Fibroblast of pulmonary artery (primary cell): ENCODE measurements at regions not wholly inside any gene's neighbourhood (a gene's known extent, or its start where the extent isn't known, plus 50 kb on each side); places are given as distances from the start of the nearest gene placed in this dataset.
"Not testable (repeated sequence)": the region's sequence is repeated elsewhere in the genome, so short reads cannot be mapped to it uniquely, and the experiment has no call there.

Experiments
- DNase-seq: peaks from one replicate; pipeline ENCODE4 v3.0.0-alpha.2; 2010; ENCODE audit warnings: low read depth
- H3K4me3 ChIP-seq: replicated peaks from 2 replicates; pipeline ENCODE4 v1.5.1; 2011; ENCODE audit warnings: low read depth, mild to moderate bottlenecking, control low read depth, low read length, moderate library complexity
- CTCF ChIP-seq: IDR thresholded peaks from 2 replicates; pipeline ENCODE4 v1.5.1; 2011; ENCODE audit warnings: mild to moderate bottlenecking, control low read depth, low read length, inconsistent platforms; ENCODE audit errors: missing control alignments

GRCh38 chr1:82367456-82367855, 566.7 kb downstream of the ADGRL2 start:
- DNase-seq: no peak
- H3K4me3 ChIP-seq: no peak overlapping the region
- TF ChIP-seq CTCF: no peak

GRCh38 chr1:82366689-82367088, 566.0 kb downstream of the ADGRL2 start:
- no peak overlapping the region for H3K4me3 ChIP-seq
- DNase-seq: no peak
- TF ChIP-seq CTCF: no peak

GRCh38 chr1:82359541-82359940, 558.8 kb downstream of the ADGRL2 start:
- not testable (repeated sequence) for DNase-seq

GRCh38 chr1:82358706-82359105, 558.0 kb downstream of the ADGRL2 start:
- not testable (repeated sequence) for DNase-seq, H3K4me3 ChIP-seq

More at GRCh38 chr1:82359541-82359940, 558.8 kb downstream of the ADGRL2 start:
- H3K4me3 ChIP-seq: not testable (repeated sequence)

- not testable (repeated sequence) for DNase-seq, H3K4me3 ChIP-seq
These were observed 553.8 kb downstream of the ADGRL2 start for GRCh38 chr1:82354546-82354945.

GRCh38 chr1:82348487-82348886, 547.8 kb downstream of the ADGRL2 start:
- H3K4me3 ChIP-seq: no peak overlapping the region
- no peak for DNase-seq
- TF ChIP-seq CTCF: no peak

- DNase-seq: no peak
- H3K4me3 ChIP-seq: no peak overlapping the region
- no peak for TF ChIP-seq CTCF
These were observed 545.4 kb downstream of the ADGRL2 start for GRCh38 chr1:82346141-82346540.

GRCh38 chr1:82343381-82343780, 542.6 kb downstream of the ADGRL2 start:
- TF ChIP-seq CTCF: no peak
- peak; percentile 13 for DNase-seq

GRCh38 chr1:82337635-82338034, 536.9 kb downstream of the ADGRL2 start:
- no peak overlapping the region for H3K4me3 ChIP-seq
- no peak for DNase-seq
- TF ChIP-seq CTCF: no peak

More at GRCh38 chr1:82343381-82343780, 542.6 kb downstream of the ADGRL2 start:
- no peak overlapping the region for H3K4me3 ChIP-seq
